ENCODE measurements at regions not wholly inside any gene's neighbourhood (a gene's known extent, or its start where the extent isn't known, plus 50 kb on each side); places are given as distances from the start of the nearest gene placed in this dataset.

GRCh38 chr11:45024316-45024715 lies 73.6 kb upstream of the TP53I11 start:
- TF ChIP-seq EGR1 (IDR thresholded peaks at IDR 0.05) = no peak
- no peak for TF ChIP-seq CREB1 (IDR thresholded peaks at IDR 0.05; ENCODE audit: low read depth)
- TF ChIP-seq TCF12 (IDR thresholded peaks at IDR 0.05; ENCODE audit: low read depth) = no peak
- no peak for TF ChIP-seq FOXM1 (IDR thresholded peaks at IDR 0.05; ENCODE audit: borderline replicate concordance, low read depth)
- no peak for TF ChIP-seq TEAD4 (IDR thresholded peaks at IDR 0.05)
- no peak for TF ChIP-seq NFIC (IDR thresholded peaks at IDR 0.05)
- no peak for TF ChIP-seq RAD21 (IDR thresholded peaks at IDR 0.05; ENCODE audit: low read depth)
- no peak for TF ChIP-seq MAX (IDR thresholded peaks at IDR 0.05)
- TF ChIP-seq REST (IDR thresholded peaks at IDR 0.05; ENCODE audit: low read depth) = no peak
- no peak for TF ChIP-seq YY1 (IDR thresholded peaks at IDR 0.05; ENCODE audit: low read depth)

- TF ChIP-seq RAD21 (IDR thresholded peaks at IDR 0.05; ENCODE audit: low read depth) = no peak
- no peak for TF ChIP-seq EP300 (IDR thresholded peaks at IDR 0.05; ENCODE audit: borderline replicate concordance)
- no peak for TF ChIP-seq TAF1 (IDR thresholded peaks at IDR 0.05; ENCODE audit: low read depth)
- TF ChIP-seq EGR1 (IDR thresholded peaks at IDR 0.05) = no peak
- TF ChIP-seq CREB1 (IDR thresholded peaks at IDR 0.05; ENCODE audit: low read depth) = no peak
- no peak for TF ChIP-seq TEAD4 (IDR thresholded peaks at IDR 0.05)
- no peak for TF ChIP-seq YY1 (IDR thresholded peaks at IDR 0.05; ENCODE audit: low read depth)
- TF ChIP-seq TCF12 (IDR thresholded peaks at IDR 0.05; ENCODE audit: low read depth) = no peak
Measured at GRCh38 chr11:45024846-45025588, 74.3 kb upstream of the TP53I11 start.

- TF ChIP-seq FOXM1 (IDR thresholded peaks at IDR 0.05; ENCODE audit: borderline replicate concordance, low read depth) (no peak), CREB1 (IDR thresholded peaks at IDR 0.05; ENCODE audit: low read depth) (no peak), EP300 (IDR thresholded peaks at IDR 0.05; ENCODE audit: borderline replicate concordance) (no peak), CEBPB (IDR thresholded peaks at IDR 0.05) (no peak), REST (IDR thresholded peaks at IDR 0.05; ENCODE audit: low read depth) (no peak), NFIC (IDR thresholded peaks at IDR 0.05) (no peak), MAX (IDR thresholded peaks at IDR 0.05) (no peak), TEAD4 (IDR thresholded peaks at IDR 0.05) (no peak)
Measured at GRCh38 chr11:45025716-45026492, 75.2 kb upstream of the TP53I11 start.

- TF ChIP-seq CEBPB (IDR thresholded peaks at IDR 0.05) = no peak
- no peak for TF ChIP-seq EP300 (IDR thresholded peaks at IDR 0.05; ENCODE audit: borderline replicate concordance)
- no peak for TF ChIP-seq FOXM1 (IDR thresholded peaks at IDR 0.05; ENCODE audit: borderline replicate concordance, low read depth)
Measured at GRCh38 chr11:45026835-45027234, 76.2 kb upstream of the TP53I11 start.

- TF ChIP-seq EGR1 (IDR thresholded peaks at IDR 0.05) (no peak), ZBTB7A (IDR thresholded peaks at IDR 0.05; ENCODE audit: low read depth) (no peak), EP300 (IDR thresholded peaks at IDR 0.05; ENCODE audit: borderline replicate concordance) (no peak), CEBPB (IDR thresholded peaks at IDR 0.05) (no peak), CREB1 (IDR thresholded peaks at IDR 0.05; ENCODE audit: low read depth) (no peak), USF1 (IDR thresholded peaks at IDR 0.05) (no peak), FOXM1 (IDR thresholded peaks at IDR 0.05; ENCODE audit: borderline replicate concordance, low read depth) (no peak), TAF1 (IDR thresholded peaks at IDR 0.05; ENCODE audit: low read depth) (no peak), MAX (IDR thresholded peaks at IDR 0.05) (no peak), RAD21 (IDR thresholded peaks at IDR 0.05; ENCODE audit: low read depth) (no peak), TCF12 (IDR thresholded peaks at IDR 0.05; ENCODE audit: low read depth) (no peak), YY1 (IDR thresholded peaks at IDR 0.05; ENCODE audit: low read depth) (no peak), REST (IDR thresholded peaks at IDR 0.05; ENCODE audit: low read depth) (no peak)
Measured at GRCh38 chr11:45027312-45027711, 76.6 kb upstream of the TP53I11 start.

Data from Ishikawa (cell line).